HepG2 (cell line): ENCODE measurements at regions not wholly inside any gene's neighbourhood (a gene's known extent, or its start where the extent isn't known, plus 50 kb on each side); places are given as distances from the start of the nearest gene placed in this dataset.

Source experiments
- ATAC-seq: fragments of 200-7000 bp; cut with Tn5 transposase; 3 replicates; pipeline ENCODE4 v1.9.1; 2020; ENCODE audit warnings: mild to moderate bottlenecking, moderate library complexity
- BruUV-seq: library from RNA; stranded (reverse); fragments of 400-500 nt; replicated peaks from 2 replicates; lab custom pipeline; 2021; lab: Mats Ljungman, UMichigan
- CTCF ChIA-PET: fragments of 300-600 bp; formaldehyde crosslinking; extraction: SDS; loops from one replicate; lab custom pipeline; 2021; ENCODE audit warnings: low total read pairs, inconsistent platforms, low intra/inter-chr PET ratio; lab: Yijun Ruan, JAX
- POLR2A ChIA-PET: fragments of 350-600 bp; sonication (Branson Sonifier 250); formaldehyde crosslinking; loops from one replicate; lab custom pipeline; 2020; ENCODE audit warnings: antibody characterized with exemption, inconsistent platforms; lab: Yijun Ruan, JAX
- DNase-seq: peaks from one replicate; pipeline ENCODE4 v3.0.0-alpha.2; 2015; ENCODE audit warnings: low spot score
- FAIRE-seq: peaks from 3 replicates; lab custom pipeline; 2011; peaks lifted over from hg19 to GRCh38; lab: Jason Lieb, UNC
- H2AFZ ChIP-seq: one replicate; pipeline ENCODE4 v1.6.1; 2011; ENCODE audit warnings: low read length, inconsistent platforms
- H3K27ac ChIP-seq: fragments of 300-600 bp; 3 replicates; pipeline ENCODE4 v1.8.0; 2011; ENCODE audit warnings: mixed run types, mild to moderate bottlenecking, mixed read lengths, low read length, inconsistent platforms; ENCODE audit not compliant: insufficient read depth; ENCODE audit errors: extremely low read length
- H3K27me3 ChIP-seq, 2 experiments: fragments of 200-600 bp in 1 of 2; 2 replicates in 1 of 2; 3 replicates in 1 of 2; pipeline versions ENCODE4 v1.6.0 to v1.8.0; 2011; ENCODE audit warnings: low read length in 2 of 2, mild to moderate bottlenecking in 2 of 2, moderate library complexity in 2 of 2, inconsistent platforms in 1 of 2; ENCODE audit not compliant: insufficient read depth in 2 of 2, control insufficient read depth in 1 of 2
- H3K36me3 ChIP-seq, 2 experiments: fragments of 200-600 bp in 1 of 2; replicated peaks in 1 of 2; 2 replicates in 1 of 2; 3 replicates in 1 of 2; pipeline versions ENCODE4 v1.5.1 to v1.8.0; 2011; ENCODE audit warnings: low read length in 2 of 2, inconsistent platforms in 1 of 2; ENCODE audit not compliant: insufficient read depth in 2 of 2, control insufficient read depth in 1 of 2
- H3K4me1 ChIP-seq: 2 replicates; pipeline ENCODE4 v1.5.1; 2012; ENCODE audit warnings: low read length, inconsistent platforms; ENCODE audit not compliant: insufficient read depth
- H3K4me2 ChIP-seq: 2 replicates; pipeline ENCODE4 v1.6.0; 2011; ENCODE audit warnings: low read depth, low read length, inconsistent platforms
- H3K4me3 ChIP-seq, 3 experiments: fragments of 200-600 bp in 1 of 3; sonication (generic), shearing (Covaris generic) in 1 of 3; replicated peaks in 1 of 3; 2 replicates each; pipeline ENCODE4 v1.5.1; 2011 to 2016; ENCODE audit warnings: low read length in 3 of 3, inconsistent platforms in 2 of 3, low read depth in 2 of 3, mild to moderate bottlenecking in 2 of 3, control low read depth in 1 of 3, mixed read lengths in 1 of 3; ENCODE audit not compliant: insufficient read depth in 1 of 3
- H3K79me2 ChIP-seq: one replicate; pipeline ENCODE4 v1.6.1; 2011; ENCODE audit warnings: low read length, inconsistent platforms; ENCODE audit not compliant: insufficient read depth
- H3K9ac ChIP-seq: 2 replicates; pipeline ENCODE4 v1.6.0; 2011; ENCODE audit warnings: mild to moderate bottlenecking, low read depth, low read length, inconsistent platforms; ENCODE audit not compliant: insufficient read depth
- H3K9me3 ChIP-seq: 2 replicates; pipeline ENCODE4 v1.5.1; 2012; ENCODE audit warnings: mild to moderate bottlenecking, low read length
- H4K20me1 ChIP-seq: 2 replicates; pipeline ENCODE4 v1.6.0; 2011; ENCODE audit warnings: inconsistent platforms, mild to moderate bottlenecking, low read length, moderate library complexity; ENCODE audit not compliant: insufficient read depth
- ASH2L ChIP-seq: fragments of 300-600, 200-600 bp; sonication (generic); IDR thresholded peaks from 2 replicates; pipeline ENCODE4 v1.7.0; 2017; ENCODE audit warnings: low read depth, mild to moderate bottlenecking, moderate library complexity, mixed read lengths, low read length; ENCODE audit not compliant: insufficient read length
- FUBP1 ChIP-seq: sonication (generic); formaldehyde crosslinking; IDR thresholded peaks from 2 replicates; pipeline ENCODE4 v1.5.1; 2020; ENCODE audit warnings: missing genetic modification reagents, mild to moderate bottlenecking, borderline replicate concordance
- KAT7 ChIP-seq: IDR thresholded peaks from 2 replicates; pipeline ENCODE4 v1.6.1; 2018; ENCODE audit warnings: borderline replicate concordance, missing compliant biosample characterization
- MAFG ChIP-seq: sonication (generic); formaldehyde crosslinking; IDR thresholded peaks from 2 replicates; pipeline ENCODE4 v1.5.1; 2020; ENCODE audit warnings: mild to moderate bottlenecking, missing genetic modification reagents
- MAX ChIP-seq: IDR thresholded peaks from 2 replicates; pipeline ENCODE4 v1.6.1; 2012; ENCODE audit warnings: inconsistent platforms
- NFIC ChIP-seq: IDR thresholded peaks from 2 replicates; pipeline ENCODE4 v1.6.1; 2012; ENCODE audit warnings: mild to moderate bottlenecking, low read length, inconsistent platforms
- NFKBIZ ChIP-seq: IDR thresholded peaks from 2 replicates; pipeline ENCODE4 v1.6.1; 2018; ENCODE audit warnings: missing genetic modification reagents, missing compliant biosample characterization
- SIN3B ChIP-seq: fragments of 150-350 bp; IDR thresholded peaks from 2 replicates; pipeline ENCODE4 v1.6.1; 2014; ENCODE audit warnings: low read length
- SIX4 ChIP-seq: sonication (generic); formaldehyde crosslinking; IDR thresholded peaks from 2 replicates; pipeline ENCODE4 v1.4.0; 2020; ENCODE audit warnings: missing genetic modification reagents
- ZBTB25 ChIP-seq: IDR thresholded peaks from 2 replicates; pipeline ENCODE4 v1.6.1; 2018; ENCODE audit warnings: missing genetic modification reagents
- ZFP90 ChIP-seq: sonication (generic); formaldehyde crosslinking; IDR thresholded peaks from 2 replicates; pipeline ENCODE4 v1.8.0; 2022; ENCODE audit warnings: missing genetic modification reagents, mild to moderate bottlenecking, inconsistent platforms, borderline replicate concordance
- ZNF256 ChIP-seq: sonication (generic); formaldehyde crosslinking; conservative IDR thresholded peaks from 2 replicates; pipeline ENCODE4 v1.4.0; 2020; ENCODE audit warnings: missing genetic modification reagents
- ZNF589 ChIP-seq: sonication (generic); formaldehyde crosslinking; conservative IDR thresholded peaks from 2 replicates; pipeline ENCODE4 v1.8.0; 2022; ENCODE audit warnings: mild to moderate bottlenecking, moderate library complexity, missing genetic modification reagents
- WGBS: methylation state at CpG from one replicate; pipeline ENCODE4 v1.1.6; 2017; ENCODE audit warnings: low lambda C conversion rate; 5-methylcytosine and 5-hydroxymethylcytosine counted together
- in situ Hi-C: cut with HindIII; loops from 2 replicates; pipeline ENCODE4 v1.10.0; 2017; ENCODE audit warnings: low pct_unique_long_range_greater_than_20kb; ENCODE audit not compliant: extremely low pct_ligation_motif_present
- intact Hi-C: fragments of 100-400 bp; cut with micrococcal nuclease; formaldehyde crosslinking; loops from one replicate; pipeline ENCODE4 v1.10.0; 2022; ENCODE audit not compliant: unreplicated experiment

- Histone ChIP-seq H3K4me1 (no peaks in the 10 kb centered on the region), H3K9me3 (no peaks in the 10 kb centered on the region), H3K4me3 (no peak overlapping the region), H2AFZ (no peak overlapping the region), H3K27ac (no peak overlapping the region), H4K20me1 (no peaks in the 10 kb centered on the region), H3K36me3 (no peaks in the 10 kb centered on the region), H3K27me3 (no peaks in the 10 kb centered on the region; a peak in 1 of 5 replicates), H3K79me2 (no peaks in the 10 kb centered on the region), H3K9ac (no peak overlapping the region), H3K4me2 (no peak overlapping the region)
- ATAC-seq (no peak), FAIRE-seq (no peak), DNase-seq (no peak)
- 64% methylated on average over 17 of the region's 38 CpGs for WGBS
- CTCF ChIA-PET: no interaction called here
- TF ChIP-seq ZFP90 (CRISPR knock-in tag): no peak
- no peak for TF ChIP-seq MAFG
- no peak for TF ChIP-seq SIX4 (CRISPR knock-in tag)
- no peak for TF ChIP-seq MAX
- TF ChIP-seq NFIC: no peak
- no peak for TF ChIP-seq ASH2L
- no peak for TF ChIP-seq SIN3B
- no peak for TF ChIP-seq NFKBIZ (CRISPR knock-in tag)
- TF ChIP-seq ZBTB25 (CRISPR knock-in tag): no peak
- TF ChIP-seq FUBP1: no peak
- TF ChIP-seq KAT7 (CRISPR knock-in tag): no peak
- TF ChIP-seq ZNF589: no peak
- no peak for TF ChIP-seq ZNF256
- in situ Hi-C loops: no loop called here
- no TSS peak for BruUV-seq
- intact Hi-C loops: no loop called here
- POLR2A ChIA-PET: no interaction called here
These were observed 54.2 kb upstream of the ZNF267 start for GRCh38 chr16:31819386-31819785.
